ENCODE measurements at regions not wholly inside any gene's neighbourhood (a gene's known extent, or its start where the extent isn't known, plus 50 kb on each side); places are given as distances from the start of the nearest gene placed in this dataset.
"Not testable (repeated sequence)": the region's sequence is repeated elsewhere in the genome, so short reads cannot be mapped to it uniquely, and the experiment has no call there.

- DNase-seq, result no peak
Observed at GRCh38 chr21:23127973-23128372, 2129.8 kb downstream of the NCAM2 start.

GRCh38 chr21:23130308-23130707 is 2132.1 kb downstream of the NCAM2 start:
- DNase-seq, result no peak

GRCh38 chr21:23131177-23131576 is 2133.0 kb downstream of the NCAM2 start:
- no peak for DNase-seq

- DNase-seq, result no peak
Observed at GRCh38 chr21:23138797-23139196, 2140.6 kb downstream of the NCAM2 start.

GRCh38 chr21:23152130-23152529 is 2153.9 kb downstream of the NCAM2 start:
- no peak for DNase-seq

- not testable (repeated sequence) for DNase-seq
Observed at GRCh38 chr21:23153842-23154241, 2155.6 kb downstream of the NCAM2 start.

- DNase-seq, result no peak
Observed at GRCh38 chr21:23155281-23155680, 2157.1 kb downstream of the NCAM2 start.

GRCh38 chr21:23160914-23161313 is 2162.7 kb downstream of the NCAM2 start:
- no peak for DNase-seq

- DNase-seq, result no peak
Observed at GRCh38 chr21:23162198-23162946, 2164.2 kb downstream of the NCAM2 start.
